Colon (tissue), 2 donors: ENCODE measurements at regions not wholly inside any gene's neighbourhood (a gene's known extent, or its start where the extent isn't known, plus 50 kb on each side); places are given as distances from the start of the nearest gene placed in this dataset.
"Not testable (repeated sequence)": the region's sequence is repeated elsewhere in the genome, so short reads cannot be mapped to it uniquely, and the experiment has no call there.

Experiments
- FAIRE-seq: peaks from 2 replicates; lab custom pipeline; 2012; peaks lifted over from hg19 to GRCh38; lab: Jason Lieb, UNC
- donor health status: control.
- donor health status: control.

DNA sequence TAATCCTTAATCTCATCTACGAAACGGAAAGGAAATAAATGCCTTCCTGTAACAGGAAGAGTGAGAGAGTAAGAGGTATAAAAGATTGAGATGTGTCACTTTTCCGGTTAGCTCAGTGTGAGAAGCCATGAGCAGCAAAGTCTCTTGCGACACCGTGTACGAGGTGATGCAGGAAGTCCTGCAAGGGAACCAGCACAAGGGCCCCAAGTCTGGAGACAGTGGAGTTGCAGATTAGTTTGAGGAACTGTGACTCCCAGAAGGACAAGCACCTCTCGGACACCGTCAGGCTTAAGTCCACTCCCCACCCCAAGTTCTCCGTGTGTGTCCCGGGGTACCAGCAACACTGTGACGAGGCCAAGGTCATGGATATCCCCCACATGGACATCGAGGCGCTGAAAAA, 592.3 kb upstream of the ADGRL2 start:
- FAIRE-seq: no peak

DNA sequence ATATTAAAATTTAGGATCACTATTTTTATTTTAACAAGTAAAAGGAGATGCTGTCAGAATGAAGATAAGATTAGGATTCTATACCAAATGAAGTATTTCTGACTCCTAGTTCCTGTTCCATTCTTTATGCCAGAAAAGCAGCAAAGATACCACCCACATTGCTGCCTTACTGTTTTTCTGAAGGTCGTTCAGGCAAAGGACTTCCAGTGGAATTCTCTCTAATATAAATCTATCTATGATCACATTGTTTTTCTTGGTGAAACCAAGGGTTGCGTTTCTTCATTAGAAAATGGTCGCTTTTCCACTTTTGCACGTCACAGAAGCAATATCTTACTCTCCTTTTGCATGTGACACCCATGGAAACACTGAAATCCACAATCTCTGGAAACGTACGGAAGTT, 594.8 kb upstream of the ADGRL2 start:
- FAIRE-seq: no peak

DNA sequence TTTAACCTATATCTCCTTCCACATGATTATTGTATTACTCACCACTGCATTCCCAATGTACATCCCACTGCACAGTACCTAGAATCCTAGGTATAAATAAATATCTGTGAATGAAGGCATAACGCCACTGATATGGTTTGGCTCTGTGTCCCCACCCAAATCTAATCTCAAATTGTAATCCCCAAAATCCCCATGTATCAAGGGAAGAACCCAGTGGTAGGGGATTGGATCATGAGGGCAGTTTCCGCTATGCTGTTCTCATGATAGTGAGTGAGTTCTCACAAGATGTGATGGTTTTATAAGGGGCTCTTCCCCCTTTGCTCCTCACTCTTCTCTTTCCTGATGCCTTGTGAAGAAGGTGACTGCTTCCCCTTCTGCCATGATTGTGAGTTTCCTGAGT, 599.0 kb upstream of the ADGRL2 start:
- no peak for FAIRE-seq

DNA sequence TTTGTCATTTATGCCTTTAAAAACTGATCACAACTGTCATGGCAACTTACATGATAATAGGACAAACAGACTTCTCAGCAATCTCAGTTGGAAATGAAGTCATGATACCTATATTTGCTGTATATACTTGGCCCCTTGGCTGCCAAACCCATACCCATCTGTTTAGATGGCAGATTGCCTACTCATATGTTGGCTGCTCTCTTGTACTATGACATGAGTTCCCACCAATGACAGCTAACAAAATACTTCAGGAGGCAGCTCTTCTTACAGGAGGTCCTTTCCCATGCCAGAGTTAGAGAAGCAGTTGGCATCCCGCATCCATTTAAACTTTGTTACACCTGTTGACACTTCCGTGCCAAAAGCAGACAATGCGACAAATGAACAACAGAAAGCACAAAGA, 603.1 kb upstream of the ADGRL2 start:
- FAIRE-seq: no peak

DNA sequence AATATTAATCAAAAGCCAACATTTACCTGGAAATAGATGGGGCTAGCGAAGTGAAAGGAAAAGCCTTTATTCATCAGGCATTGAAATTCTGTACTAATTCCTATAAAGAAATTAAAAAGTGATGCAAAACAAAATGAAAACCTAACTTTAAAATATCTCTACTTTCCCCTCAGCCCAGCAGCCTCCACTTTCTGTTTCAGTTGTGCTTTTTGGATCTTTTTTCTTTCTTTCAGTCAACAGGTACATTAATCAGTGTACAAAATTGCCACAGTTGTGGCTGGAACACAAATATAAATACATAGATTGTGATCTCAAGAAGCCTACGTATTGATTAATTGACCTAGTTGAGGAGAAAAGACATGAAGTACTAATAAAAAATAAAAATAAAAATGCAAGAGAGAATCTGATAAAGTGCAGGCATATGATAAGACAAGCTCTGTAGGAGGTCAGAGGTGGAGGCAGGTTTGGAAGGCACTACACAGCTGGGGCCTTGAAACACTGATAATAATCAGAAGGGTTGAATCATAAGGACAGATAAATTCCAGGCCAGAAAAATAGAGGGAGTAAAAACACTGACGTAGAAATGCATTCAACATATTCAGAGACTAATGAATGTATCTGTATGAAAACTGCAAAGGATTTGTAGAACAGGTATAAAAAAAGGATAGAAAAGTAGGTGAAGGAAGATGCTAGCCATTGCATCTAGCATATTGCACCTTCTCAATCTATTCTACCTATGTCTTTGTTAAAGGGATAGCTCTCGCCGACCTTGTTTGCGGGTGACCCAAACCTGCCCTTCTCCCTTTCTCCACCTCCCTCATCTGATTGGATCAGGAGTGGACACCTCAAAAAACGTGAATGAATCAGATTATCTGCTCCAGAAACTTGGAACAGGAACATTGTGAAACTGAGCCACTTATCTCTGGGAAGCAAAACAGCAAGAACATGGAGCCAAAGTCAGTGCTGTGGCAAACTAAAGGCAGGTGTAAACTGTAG, 607.8 kb upstream of the ADGRL2 start:
- FAIRE-seq: no peak

DNA sequence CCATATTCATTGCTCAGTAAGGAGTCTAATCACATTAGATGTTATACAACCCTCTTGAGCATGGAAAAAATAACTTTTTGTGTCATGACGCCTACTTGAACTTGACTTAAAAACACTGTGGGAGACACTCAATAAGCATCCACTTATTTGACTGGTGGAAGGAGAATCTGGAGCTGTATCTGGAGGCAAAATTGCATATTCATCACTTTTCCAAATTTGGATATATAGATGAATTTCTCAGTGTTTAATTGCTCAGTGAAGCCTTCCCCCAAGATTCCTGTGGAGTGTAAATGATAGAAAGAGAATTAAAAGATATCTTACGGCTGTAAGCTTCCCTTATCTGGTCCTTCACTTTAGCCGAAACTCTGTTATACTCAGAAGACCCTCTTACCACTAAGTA, 610.7 kb upstream of the ADGRL2 start:
- FAIRE-seq: no peak

DNA sequence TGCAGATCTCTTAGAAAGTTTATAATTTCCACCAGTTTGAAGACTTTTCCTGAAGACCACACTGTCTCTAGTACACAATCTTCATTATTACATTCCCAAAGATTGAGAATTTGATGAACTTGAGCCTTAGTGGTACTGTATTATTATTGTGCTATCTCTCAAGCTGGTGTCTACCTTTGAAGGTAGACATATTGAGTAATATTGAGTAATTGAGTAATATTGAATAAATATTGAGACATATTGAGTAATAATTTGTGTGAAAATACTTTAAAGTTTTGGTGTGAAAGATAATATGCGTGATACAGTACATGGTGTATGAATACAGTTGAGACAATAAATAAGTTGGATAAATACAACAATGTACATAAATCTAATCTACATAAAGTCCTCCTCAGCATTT, 613.1 kb upstream of the ADGRL2 start:
- FAIRE-seq: no peak

DNA sequence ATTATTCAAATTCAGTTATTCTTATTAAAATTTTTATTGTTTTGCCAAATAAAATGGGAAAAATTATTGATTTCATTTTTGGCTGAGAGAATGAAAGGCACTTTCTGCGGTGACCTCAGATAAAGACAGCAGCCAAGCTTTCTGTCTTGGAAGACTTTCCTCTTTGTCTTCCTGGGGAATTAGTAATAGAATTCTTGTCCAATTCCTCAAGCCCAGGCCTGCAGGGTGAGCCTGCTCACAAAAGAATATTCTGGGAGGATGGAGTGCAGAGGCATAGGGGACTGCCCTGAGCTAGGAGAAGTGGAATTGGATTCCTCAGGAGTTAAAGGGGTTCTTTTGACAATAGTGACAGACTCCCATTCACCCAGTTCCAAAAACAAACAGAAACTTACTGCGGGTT, 614.5 kb upstream of the ADGRL2 start:
- no peak for FAIRE-seq

DNA sequence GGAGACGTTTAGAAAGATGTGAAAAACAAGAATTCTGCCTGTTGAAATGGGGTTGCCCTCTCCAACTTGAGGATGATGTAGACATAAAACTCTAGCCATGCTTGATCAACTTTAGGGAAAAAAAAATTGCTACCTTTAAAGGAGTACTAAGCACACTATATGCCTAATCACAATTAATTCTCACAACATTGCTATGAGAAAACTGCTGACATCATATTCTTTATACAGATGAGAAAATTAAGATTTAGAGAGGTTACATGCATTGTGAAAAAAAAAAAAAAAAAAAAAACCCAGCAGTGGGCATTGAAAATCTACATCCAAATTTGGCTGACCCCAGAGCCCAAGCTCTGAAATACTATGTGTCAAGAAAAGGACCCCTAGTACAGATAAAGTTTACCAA, 617.2 kb upstream of the ADGRL2 start:
- no peak for FAIRE-seq

DNA sequence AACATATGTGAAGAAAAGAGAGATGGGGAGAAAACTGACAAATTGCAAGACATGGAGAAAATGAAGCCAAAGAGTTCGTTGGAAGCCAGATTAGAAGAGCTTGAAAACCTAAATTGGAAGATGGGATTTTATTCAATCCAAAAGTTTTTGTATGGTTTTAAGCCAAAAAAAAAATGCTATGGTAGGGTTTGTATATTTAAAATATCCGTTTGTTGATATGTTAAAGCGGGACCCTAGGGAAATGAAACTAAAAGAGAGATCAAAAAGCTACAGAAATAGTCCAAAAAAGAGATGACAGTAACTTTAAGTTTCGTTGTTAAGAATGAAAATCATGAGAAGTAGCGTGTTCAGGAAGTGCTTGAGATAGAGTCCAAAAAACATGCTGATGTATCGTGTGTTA, 617.7 kb upstream of the ADGRL2 start:
- FAIRE-seq: no peak

DNA sequence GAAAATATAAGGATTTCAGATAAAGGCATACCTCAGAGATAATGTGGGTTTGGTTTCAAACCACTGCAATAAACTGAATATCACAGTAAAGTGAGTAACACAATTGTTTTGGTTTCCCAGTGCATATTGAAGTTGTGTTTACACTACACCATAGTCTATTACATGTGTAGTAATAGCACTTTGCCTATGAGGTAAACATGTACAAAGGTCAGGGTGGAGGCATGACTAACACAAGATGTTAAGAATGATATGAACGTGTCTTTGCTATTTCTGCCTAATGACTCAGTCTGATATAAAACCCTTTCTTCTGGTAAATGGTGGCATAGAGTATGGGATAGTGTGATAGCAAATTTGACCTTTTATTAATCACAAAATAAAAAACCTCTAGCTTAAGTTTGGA, 621.5 kb upstream of the ADGRL2 start:
- no peak for FAIRE-seq

DNA sequence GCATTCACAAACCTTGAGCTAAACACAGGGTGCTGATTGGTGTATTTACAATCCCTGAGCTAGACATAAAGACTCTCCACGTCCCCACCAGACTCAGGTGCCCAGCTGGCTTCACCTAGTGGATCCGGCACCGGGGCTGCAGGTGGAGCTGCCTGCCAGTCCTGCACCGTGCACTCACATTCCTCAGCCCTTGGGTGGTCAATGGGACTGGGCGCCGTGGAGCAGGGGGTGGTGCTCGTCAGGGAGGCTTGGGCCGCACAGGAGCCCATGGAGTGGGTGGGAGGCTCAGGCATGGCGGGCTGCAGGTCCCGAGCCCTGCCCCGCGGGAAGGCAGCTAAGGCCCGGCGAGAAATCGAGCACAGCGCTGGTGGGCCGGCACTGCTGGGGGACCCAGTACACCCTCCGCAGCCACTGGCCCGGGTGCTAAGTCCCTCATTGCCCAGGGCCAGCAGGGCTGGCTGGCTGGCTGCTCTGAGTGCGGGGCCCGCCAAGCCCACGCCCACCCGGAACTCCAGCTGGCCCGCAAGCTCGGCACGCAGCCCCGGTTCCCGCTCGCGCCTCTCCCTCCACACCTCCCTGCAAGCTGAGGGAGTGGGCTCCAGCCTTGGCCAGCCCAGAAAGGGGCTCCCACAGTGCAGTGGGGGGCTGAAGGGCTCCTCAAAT, 622.2 kb upstream of the ADGRL2 start:
- not testable (repeated sequence) for FAIRE-seq

DNA sequence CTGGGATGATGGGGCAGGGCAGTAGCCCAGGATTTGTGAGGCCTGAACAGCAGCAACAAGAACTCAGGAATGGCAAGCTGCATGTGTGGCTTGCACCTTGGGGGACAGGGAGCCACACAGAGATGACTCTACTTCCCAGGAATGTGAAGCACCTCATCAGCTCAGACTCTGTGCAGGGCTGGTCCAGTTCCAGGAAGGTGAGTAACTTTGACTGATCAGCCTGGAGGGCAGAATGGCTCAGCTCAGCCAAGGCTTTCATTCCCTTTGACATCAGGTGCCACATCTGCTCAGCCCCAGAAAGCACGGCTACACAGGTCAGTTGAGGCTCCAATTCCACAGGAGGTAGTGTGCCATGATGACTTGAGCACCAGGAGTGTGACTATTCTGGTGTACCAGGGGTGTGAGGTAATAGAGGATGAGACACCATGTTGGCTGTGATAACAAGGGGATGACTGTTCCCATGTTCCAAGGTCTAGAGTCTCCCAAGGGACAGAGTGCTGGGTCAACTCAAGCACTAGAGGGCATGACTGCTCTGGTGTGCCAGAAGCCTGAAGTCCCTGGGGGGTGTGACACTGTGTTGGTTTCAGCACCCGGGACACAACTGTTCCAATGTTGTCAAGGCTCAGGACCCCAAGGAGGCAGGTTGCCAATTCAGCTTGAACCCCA, 625.8 kb upstream of the ADGRL2 start:
- no peak for FAIRE-seq

DNA sequence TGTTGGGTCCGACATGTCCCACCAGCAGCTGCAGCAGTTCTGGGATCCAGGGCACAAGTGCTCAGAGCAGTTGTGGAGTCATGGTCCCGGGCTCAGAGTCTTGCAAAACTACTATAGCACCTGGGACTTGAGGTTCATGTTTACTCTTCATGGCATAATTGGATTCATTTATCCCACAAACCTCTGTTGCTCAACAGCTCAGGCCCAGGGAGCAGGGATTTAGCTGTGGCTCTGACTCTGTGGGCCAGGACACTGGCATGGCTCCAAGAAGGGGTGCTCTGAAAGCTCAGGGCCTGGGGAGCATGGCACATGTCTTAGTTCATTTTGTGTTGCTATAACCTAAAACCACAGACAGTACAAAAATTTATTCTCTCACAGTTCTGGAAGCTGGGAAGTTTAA, 626.7 kb upstream of the ADGRL2 start:
- no peak for FAIRE-seq

DNA sequence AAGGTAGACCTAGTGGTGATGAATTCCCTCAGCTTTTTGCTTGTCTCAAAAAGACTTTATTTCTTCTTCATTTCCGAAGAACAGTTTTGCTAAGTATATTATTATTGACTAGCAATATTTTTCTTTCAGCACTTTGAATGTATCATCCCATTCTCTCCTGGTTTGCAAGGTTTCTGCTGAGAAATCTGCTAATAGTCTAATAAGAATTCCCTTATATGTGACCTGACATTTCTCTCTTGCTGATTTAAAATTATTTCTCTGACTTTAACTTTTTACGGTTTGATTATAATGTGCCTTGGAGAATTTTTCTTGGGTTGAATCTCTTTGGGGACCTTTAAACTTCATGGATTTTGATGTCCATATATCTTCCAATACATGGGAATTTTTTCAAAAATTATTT, 628.3 kb upstream of the ADGRL2 start:
- no peak for FAIRE-seq

DNA sequence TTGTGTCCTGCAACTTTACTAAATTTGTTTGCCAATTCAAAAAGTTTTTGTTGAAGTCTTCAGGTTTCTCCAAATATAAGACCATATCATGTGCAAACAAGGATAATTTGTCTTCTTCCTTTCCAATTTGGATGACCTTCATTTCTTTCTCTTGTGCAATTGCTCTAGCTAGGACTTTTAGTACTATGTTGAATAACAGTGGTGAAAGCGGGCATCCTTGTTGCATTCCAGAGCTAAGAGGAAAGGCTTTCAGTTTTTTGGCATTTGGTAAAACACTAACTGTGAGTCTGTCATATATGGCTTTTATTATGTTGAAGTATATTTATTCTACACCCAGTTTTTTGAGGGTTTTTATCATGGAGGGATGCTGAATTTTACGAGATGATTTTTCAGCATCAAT, 630.0 kb upstream of the ADGRL2 start:
- FAIRE-seq: no peak

DNA sequence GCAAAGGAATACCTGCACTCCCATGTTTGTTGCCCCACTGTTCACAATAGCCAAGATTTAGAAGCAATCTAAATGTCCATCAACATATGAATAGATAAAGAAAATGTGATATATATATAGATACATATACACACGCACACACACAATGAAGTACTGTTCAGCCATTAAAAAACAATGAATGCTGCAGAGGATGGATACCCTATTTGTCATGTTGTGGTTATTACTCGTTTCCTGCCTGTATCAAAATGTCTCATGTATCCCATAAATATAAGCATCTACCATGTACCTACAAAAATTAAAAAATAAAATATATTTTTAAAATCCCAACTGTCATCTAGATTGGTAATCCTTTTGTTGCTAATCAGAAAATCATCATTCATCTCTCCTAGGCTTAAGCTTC, 634.8 kb upstream of the ADGRL2 start:
- FAIRE-seq: no peak

DNA sequence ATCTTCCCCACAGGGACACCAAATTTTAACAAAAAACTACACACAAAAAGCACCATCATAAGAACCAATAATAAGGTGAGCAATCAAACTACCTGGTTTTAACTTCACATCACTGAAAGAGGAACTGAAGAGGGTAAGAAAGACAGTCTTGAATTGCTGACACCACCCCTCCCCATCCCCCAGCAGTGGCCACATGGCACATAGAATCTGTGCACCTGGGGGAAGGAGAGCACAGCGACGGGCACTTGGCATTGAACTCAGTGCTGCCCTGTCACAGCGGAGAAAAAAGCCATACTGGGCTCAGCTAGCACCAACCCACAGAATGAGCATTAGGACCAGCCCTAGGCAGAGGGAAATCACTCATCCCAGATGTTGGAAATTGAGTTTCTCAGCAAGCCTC, 640.0 kb upstream of the ADGRL2 start:
- no peak for FAIRE-seq

DNA sequence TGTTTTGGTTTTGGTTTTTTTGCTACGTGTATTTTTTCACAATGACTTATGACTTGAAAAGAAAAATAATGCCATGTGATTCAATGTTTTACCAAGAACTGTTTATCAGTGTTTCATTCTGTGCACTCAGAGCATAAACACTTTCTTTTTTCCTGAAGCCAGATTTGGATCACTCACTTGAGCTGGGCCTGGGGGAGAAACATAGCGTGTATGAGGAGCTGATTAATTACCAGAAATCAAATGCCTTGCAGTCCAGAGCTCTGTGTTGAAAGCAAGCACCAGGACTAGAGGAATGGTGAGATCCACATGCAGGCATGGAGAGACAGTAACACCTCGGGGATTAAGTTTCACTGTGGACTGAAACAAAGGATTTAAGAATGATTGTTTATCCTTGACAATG, 642.1 kb upstream of the ADGRL2 start:
- FAIRE-seq: no peak

DNA sequence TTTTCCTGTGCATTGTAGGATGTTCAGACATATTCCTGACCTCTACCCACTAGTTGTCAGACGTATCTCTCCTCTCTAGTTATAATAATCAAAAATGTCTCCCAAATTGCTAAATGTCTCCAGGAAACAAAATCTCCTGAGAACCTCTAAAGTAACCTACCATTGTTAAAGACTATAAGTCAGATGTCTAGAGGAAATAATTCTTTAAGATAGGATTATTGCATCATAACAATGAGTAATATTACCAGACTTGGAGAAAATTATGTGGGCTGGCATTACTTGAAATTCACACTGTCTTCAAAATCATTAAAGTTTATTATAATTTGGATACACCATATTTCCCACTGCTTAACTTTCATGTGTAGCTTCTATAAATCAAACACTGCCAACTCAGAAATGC, 643.0 kb upstream of the ADGRL2 start:
- FAIRE-seq: no peak

DNA sequence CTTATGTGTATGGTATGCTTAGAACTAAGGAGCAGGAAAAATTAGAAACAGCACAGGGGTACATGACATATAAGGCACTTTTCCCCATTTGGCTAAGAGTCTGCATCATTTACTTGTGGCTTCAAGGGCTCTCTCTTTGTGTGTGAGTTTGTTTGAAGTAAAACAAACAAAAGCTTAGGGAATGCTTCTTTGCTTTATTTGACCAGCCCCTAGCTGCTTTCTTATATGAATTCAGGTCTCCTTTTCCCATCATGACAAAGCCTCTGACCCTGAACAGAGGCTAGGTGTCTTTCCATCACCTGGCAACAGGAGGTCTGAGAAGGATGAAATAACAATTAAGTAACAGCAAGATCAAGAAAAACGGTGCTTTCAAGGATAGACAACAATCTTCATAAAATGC, 643.8 kb upstream of the ADGRL2 start:
- no peak for FAIRE-seq

DNA sequence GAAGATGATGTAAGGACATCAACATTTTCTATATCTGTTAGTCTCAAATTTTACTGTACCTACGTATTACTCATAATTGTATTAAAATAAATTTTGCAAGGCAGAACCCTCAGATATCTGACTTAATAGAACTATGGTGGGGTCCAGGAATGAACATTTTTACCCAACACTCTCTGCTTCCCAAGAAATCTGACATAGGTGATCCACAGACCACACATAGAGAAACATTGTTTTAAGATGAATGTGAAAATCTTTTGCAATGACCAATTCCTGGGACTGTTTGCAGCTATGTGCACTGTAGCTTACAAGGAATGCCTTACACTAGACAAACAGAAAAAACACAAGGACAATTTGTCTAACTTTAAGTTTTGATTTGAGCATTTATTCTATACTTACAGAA, 645.6 kb upstream of the ADGRL2 start:
- FAIRE-seq: no peak

DNA sequence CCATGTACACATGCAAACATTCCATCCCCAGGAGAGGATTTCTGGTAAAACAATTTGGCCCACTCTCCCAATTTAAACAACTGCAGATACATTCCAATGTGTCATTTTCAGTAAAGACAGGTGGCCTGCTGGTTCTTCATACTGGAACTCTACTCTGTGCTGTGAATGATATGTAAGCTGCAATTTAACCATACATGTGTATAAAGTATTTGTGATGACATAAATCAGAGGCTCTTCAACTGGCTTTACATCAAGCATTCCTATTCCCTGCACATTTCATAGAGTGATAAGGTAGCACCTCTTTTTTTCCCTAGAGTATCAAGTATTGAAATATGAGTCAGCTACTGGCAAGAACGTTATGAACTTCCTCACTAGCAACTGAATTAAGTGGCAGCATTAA, 649.5 kb upstream of the ADGRL2 start:
- no peak for FAIRE-seq
